ENCODE measurements at regions not wholly inside any gene's neighbourhood (a gene's known extent, or its start where the extent isn't known, plus 50 kb on each side); places are given as distances from the start of the nearest gene placed in this dataset.

DNA sequence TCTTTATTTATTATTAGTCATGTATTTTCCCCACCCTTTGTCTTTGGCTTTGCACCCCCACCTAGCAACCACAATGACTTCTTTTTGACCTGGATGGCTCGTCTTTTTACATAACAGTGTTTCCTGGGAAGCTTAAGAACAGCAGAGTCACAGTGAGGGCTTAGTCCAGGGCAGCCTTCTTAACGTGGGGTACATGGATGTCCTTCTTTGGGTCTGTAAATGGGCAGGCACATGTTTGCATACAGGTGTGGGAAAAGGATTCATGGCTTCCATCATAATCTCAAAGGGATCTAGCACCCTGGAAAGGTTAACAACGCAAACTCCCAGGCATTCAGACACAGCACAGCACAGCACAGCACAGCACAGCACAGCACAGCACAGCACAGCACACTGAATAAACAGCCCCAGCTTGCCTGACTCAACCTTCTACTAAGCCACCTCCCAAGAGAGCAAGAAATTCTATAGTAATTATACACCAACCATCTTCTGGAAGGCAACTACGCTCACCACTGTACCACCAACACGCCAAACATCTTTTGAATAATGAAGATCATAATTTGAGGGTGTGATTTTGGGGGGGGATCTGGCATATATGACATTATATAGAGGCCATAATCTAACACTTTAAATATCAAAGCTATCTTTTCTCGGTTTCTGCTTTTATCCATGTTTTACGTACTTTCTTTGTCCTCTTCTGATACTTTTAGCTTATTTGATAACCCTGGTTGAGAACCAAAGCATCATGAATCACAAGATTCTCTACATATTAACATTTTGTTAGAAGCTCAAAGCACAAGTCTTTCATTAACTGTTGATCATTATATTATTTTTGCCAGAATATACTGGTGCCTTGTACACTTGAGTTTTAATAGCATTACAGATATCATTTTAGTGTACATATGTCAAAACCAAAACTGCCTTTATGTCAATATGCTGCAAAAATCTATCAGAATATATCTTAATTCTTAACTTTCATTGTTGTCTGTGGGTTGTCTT, 177.2 kb upstream of the KLF14 start:
- TF ChIP-seq, protein P1, sequence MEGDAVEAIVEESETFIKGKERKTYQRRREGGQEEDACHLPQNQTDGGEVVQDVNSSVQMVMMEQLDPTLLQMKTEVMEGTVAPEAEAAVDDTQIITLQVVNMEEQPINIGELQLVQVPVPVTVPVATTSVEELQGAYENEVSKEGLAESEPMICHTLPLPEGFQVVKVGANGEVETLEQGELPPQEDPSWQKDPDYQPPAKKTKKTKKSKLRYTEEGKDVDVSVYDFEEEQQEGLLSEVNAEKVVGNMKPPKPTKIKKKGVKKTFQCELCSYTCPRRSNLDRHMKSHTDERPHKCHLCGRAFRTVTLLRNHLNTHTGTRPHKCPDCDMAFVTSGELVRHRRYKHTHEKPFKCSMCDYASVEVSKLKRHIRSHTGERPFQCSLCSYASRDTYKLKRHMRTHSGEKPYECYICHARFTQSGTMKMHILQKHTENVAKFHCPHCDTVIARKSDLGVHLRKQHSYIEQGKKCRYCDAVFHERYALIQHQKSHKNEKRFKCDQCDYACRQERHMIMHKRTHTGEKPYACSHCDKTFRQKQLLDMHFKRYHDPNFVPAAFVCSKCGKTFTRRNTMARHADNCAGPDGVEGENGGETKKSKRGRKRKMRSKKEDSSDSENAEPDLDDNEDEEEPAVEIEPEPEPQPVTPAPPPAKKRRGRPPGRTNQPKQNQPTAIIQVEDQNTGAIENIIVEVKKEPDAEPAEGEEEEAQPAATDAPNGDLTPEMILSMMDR (IDR thresholded peaks at IDR 0.05 in 4 of 5, conservative IDR thresholded peaks at IDR 0.05 in 1 of 5) = no peak
- TF ChIP-seq POLR2A (IDR thresholded peaks at IDR 0.05) = peak in 1 of 2 donors; percentile 28

All from gastrocnemius medialis (tissue), 4 donors.